Tibial nerve (tissue), 4 donors: ENCODE measurements at regions not wholly inside any gene's neighbourhood (a gene's known extent, or its start where the extent isn't known, plus 50 kb on each side); places are given as distances from the start of the nearest gene placed in this dataset.

ENCODE experiments used
- DNase-seq, 2 donors: peaks; one replicate each; pipeline ENCODE4 v3.0.0-alpha.2; 2019; ENCODE audit warnings: low spot score in 2 of 2
- H3K27ac ChIP-seq, 4 donors: fragments of 200-600 bp; sonication (generic) in 3 of 4; one replicate each; pipeline ENCODE4 v1.5.1; 2017 to 2019; ENCODE audit warnings: mild to moderate bottlenecking in 1 of 4
- H3K27me3 ChIP-seq, 2 donors: fragments of 200-600 bp; sonication (generic) in 1 of 2; one replicate each; pipeline versions ENCODE4 v1.5.1 to v1.6.0; 2017 to 2019
- H3K36me3 ChIP-seq, 3 donors: fragments of 200-600 bp; sonication (generic); one replicate each; pipeline ENCODE4 v1.5.1; 2018 to 2019
- H3K4me1 ChIP-seq, 4 donors: fragments of 200-600 bp; sonication (generic) in 3 of 4; one replicate each; pipeline ENCODE4 v1.5.1; 2017 to 2019
- H3K4me3 ChIP-seq, 4 donors: fragments of 200-600 bp; sonication (generic) in 3 of 4; one replicate each; pipeline ENCODE4 v1.5.1; 2017 to 2019; ENCODE audit warnings: mild to moderate bottlenecking in 1 of 4, moderate library complexity in 1 of 4
- H3K9me3 ChIP-seq, 4 donors: fragments of 200-600 bp; sonication (generic) in 3 of 4; one replicate each; pipeline ENCODE4 v1.5.1; 2017 to 2019
- EP300 ChIP-seq, 2 donors: sonication (generic); formaldehyde crosslinking; IDR thresholded peaks; one replicate each; pipeline ENCODE4 v1.6.1; 2017; ENCODE audit warnings: antibody characterized with exemption in 2 of 2, mild to moderate bottlenecking in 1 of 2
- POLR2A ChIP-seq, 2 donors: fragments of 450-650 bp; IDR thresholded peaks; one replicate each; pipeline ENCODE4 v1.6.1; 2017; ENCODE audit warnings: antibody characterized with exemption in 2 of 2, mild to moderate bottlenecking in 2 of 2, moderate library complexity in 2 of 2
- WGBS, 2 donors: methylation state at CpG; one replicate each; pipeline ENCODE4 v1.1.5; 2018; 5-methylcytosine and 5-hydroxymethylcytosine counted together
- TF ChIP-seq, protein P1 (sequence below), 5 experiments: fragments of 200-600 bp in 3 of 5; fragments of 450-650 bp in 2 of 5; sonication (generic) in 3 of 5; IDR thresholded peaks; one replicate each; pipeline ENCODE4 v1.5.1; 2016 to 2019; ENCODE audit warnings: antibody characterized with exemption in 5 of 5, mild to moderate bottlenecking in 3 of 5, moderate library complexity in 2 of 5

DNA sequence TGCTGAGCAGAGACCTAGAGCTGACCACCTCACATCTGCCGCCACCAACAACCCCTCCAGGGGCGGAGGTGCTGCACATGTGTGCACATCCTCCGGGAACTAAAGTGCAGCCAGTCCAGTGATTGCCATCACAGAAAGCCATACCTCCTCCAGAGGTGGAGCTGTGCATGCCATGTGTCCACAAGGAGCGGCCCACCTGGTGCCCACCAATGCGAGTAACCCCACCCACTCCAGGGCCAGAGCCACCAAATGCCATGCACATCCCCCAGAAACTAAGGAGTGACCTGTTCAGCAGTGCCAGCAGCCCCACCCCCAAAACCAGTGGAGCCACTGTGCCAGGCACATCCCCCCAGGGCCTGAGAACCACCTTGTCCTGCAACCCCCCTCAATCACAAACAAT is 557.9 kb downstream of the UQCRFS1 start:
- DNase-seq, result no peak
- 92 to 100% methylated on average over 5 of the region's 5 CpGs for WGBS, 2 donors
- no peak overlapping the region for H3K4me3 ChIP-seq
- H3K27me3 ChIP-seq, result no peaks in the 10 kb centered on the region
- TF ChIP-seq, protein P1, sequence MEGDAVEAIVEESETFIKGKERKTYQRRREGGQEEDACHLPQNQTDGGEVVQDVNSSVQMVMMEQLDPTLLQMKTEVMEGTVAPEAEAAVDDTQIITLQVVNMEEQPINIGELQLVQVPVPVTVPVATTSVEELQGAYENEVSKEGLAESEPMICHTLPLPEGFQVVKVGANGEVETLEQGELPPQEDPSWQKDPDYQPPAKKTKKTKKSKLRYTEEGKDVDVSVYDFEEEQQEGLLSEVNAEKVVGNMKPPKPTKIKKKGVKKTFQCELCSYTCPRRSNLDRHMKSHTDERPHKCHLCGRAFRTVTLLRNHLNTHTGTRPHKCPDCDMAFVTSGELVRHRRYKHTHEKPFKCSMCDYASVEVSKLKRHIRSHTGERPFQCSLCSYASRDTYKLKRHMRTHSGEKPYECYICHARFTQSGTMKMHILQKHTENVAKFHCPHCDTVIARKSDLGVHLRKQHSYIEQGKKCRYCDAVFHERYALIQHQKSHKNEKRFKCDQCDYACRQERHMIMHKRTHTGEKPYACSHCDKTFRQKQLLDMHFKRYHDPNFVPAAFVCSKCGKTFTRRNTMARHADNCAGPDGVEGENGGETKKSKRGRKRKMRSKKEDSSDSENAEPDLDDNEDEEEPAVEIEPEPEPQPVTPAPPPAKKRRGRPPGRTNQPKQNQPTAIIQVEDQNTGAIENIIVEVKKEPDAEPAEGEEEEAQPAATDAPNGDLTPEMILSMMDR (IDR thresholded peaks at IDR 0.05), result no peak
- TF ChIP-seq POLR2A (IDR thresholded peaks at IDR 0.05) (no peak), EP300 (IDR thresholded peaks at IDR 0.05) (no peak)
- peaks cover 0 to 51% (median 0%) of the 10 kb centered on the region in 4 donors for H3K9me3 ChIP-seq
- H3K36me3 ChIP-seq, result no peaks in the 10 kb centered on the region
- H3K4me1 ChIP-seq, result no peaks in the 10 kb centered on the region
- no peak overlapping the region for H3K27ac ChIP-seq

DNA sequence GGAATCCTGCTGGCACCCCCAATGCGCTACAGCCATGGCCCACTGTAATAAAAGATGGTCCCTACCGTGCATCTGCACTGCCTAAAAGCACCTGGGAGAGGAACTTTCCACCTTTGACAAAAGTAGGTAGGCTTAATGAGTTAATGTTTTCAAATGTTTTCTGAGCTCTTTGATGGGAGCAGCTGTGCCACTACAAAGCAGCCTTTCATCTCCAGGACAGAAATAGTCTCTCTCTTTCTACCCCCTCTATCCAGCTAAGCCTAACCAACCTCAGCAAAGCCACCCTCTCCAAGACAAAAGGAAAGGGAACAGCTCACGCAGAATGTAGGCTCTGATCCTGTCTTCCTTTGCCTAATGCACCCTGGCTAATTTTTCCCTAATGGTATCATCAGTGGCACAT is 560.2 kb downstream of the UQCRFS1 start:
- no peaks in the 10 kb centered on the region for H3K36me3 ChIP-seq
- H3K27ac ChIP-seq, result no peak overlapping the region
- no peak for DNase-seq
- WGBS, 2 donors, result 45 to 52% methylated on average over 3 of the region's 3 CpGs
- TF ChIP-seq POLR2A (IDR thresholded peaks at IDR 0.05), result no peak
- H3K27me3 ChIP-seq, result no peaks in the 10 kb centered on the region
- H3K4me3 ChIP-seq, result no peak overlapping the region
- H3K9me3 ChIP-seq, result peaks cover 0 to 31% (median 0%) of the 10 kb centered on the region in 4 donors
- no peaks in the 10 kb centered on the region for H3K4me1 ChIP-seq

DNA sequence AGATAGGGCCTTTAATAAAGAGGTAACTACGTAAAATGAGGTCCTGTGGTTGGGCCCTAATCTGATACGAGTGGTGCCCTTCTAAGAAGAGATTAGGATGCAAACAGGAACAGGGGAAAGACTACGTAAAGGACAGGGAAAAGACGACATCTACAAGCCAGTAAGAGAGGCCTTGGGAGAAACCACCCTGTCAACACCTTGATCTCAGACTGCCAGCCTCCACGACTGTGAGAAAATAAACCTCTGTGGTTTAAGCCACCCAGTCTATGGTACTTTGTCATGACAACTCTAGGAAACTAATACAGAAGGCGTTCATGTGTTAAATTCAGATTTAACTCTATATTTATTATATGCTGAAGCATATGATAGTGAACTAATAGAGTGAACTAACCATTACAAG is 566.3 kb downstream of the UQCRFS1 start:
- WGBS, 2 donors, result 78 to 85% methylated on average over 6 of the region's 6 CpGs
- Histone ChIP-seq H3K27ac (no peak overlapping the region), H3K27me3 (no peaks in the 10 kb centered on the region), H3K4me3 (no peak overlapping the region), H3K9me3 (no peaks in the 10 kb centered on the region), H3K4me1 (no peaks in the 10 kb centered on the region), H3K36me3 (no peaks in the 10 kb centered on the region)
- TF ChIP-seq EP300 (IDR thresholded peaks at IDR 0.05) (no peak), POLR2A (IDR thresholded peaks at IDR 0.05) (no peak)
- TF ChIP-seq, protein P1 (IDR thresholded peaks at IDR 0.05), result no peak
- DNase-seq, result no peak

DNA sequence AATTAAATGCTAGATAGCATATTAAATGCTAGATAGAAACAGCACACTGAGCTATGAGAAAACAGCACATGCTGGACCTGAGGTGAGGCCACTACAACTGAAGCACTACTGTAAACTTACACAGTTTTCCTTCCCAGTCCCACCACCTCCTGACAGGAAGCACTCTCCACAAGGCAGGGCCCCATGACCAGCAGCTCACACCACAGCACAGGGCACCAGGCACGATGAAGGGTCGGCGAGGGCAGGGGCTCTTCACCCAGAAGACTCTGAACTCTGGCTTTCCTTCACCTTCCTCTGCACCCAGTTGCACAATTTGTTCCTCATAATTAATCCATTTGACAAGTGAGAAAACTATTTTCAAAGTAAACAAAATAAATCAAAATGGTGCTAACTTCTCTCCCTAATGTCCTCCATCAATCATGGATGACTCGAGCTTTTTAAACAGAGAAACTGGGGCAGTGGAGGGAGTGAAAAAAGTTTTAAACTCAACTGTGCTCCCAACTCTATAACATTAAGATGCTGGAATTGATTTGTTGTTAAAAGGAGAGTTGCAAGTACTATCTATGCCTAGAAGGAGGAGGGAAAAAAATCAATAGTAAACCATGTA is 568.7 kb downstream of the UQCRFS1 start:
- no peak overlapping the region for H3K27ac ChIP-seq
- H3K36me3 ChIP-seq, result no peaks in the 10 kb centered on the region
- no peak for TF ChIP-seq POLR2A (IDR thresholded peaks at IDR 0.05)
- no peak for TF ChIP-seq EP300 (IDR thresholded peaks at IDR 0.05)
- TF ChIP-seq, protein P1 (IDR thresholded peaks at IDR 0.05), result no peak
- no peaks in the 10 kb centered on the region for H3K9me3 ChIP-seq
- no peak overlapping the region for H3K4me3 ChIP-seq
- WGBS, 2 donors, result 52 to 57% methylated on average over 4 of the region's 4 CpGs
- DNase-seq, result no peak
- H3K4me1 ChIP-seq, result no peaks in the 10 kb centered on the region
- H3K27me3 ChIP-seq, result no peaks in the 10 kb centered on the region

DNA sequence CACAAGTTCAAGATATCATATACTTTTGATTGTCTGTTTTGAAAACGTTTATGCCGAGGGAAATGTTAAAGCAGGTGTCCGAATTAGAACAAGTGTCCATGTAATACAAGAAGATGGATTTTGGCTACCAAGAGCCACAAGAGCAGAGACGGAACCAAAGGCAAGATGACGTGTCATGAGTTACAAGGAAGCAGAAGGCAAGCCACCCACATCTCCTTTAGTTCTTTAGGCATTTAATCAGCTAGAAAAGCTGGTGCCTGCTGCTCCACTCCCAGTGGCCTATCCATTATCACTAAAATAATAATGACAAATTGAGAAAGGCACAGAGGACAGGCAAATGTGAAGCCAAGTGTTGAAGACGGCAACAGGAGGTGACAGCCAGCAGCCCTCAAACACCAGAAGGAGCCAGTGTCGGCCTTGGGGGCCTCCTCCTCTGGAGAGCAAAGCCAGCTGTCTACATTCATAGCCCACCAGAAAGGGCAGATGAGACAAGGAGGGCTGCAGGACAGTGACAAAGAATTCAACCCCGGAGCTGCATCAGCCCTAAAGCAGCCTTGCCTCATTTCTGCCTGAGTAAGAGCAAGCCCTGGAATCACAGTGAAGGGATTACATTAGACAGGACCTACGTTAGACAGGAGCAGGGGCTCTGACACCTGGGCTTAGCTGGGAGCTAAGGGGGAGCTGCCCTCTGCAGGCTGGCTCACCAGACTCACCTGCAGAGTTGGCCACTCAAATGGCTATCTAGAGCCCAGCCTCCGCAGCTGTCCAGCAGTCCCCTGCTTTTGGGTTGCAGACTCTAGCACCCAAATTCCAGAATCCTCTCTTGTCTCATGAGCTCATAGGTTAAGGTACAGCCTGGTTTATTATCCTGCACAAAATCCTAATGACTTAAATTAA is 569.9 kb downstream of the UQCRFS1 start:
- Histone ChIP-seq H3K27me3 (no peaks in the 10 kb centered on the region), H3K4me1 (no peaks in the 10 kb centered on the region), H3K9me3 (no peaks in the 10 kb centered on the region), H3K4me3 (no peak overlapping the region), H3K27ac (no peak overlapping the region), H3K36me3 (no peaks in the 10 kb centered on the region)
- no peak for DNase-seq
- 78 to 87% methylated on average over 10 of the region's 10 CpGs for WGBS, 2 donors
- TF ChIP-seq EP300 (IDR thresholded peaks at IDR 0.05) (no peak), POLR2A (IDR thresholded peaks at IDR 0.05) (no peak)
- TF ChIP-seq, protein P1 (IDR thresholded peaks at IDR 0.05), result no peak
